Small intestine (tissue), 7 donors: ENCODE measurements at regions not wholly inside any gene's neighbourhood (a gene's known extent, or its start where the extent isn't known, plus 50 kb on each side); places are given as distances from the start of the nearest gene placed in this dataset.
"Not testable (repeated sequence)": the region's sequence is repeated elsewhere in the genome, so short reads cannot be mapped to it uniquely, and the experiment has no call there.

Source experiments
- DNase-seq, 2 donors: peaks; one replicate each; pipeline versions ENCODE4 v3.0.0 to v3.0.0-alpha.2; 2013
- FAIRE-seq: peaks from 2 replicates; lab custom pipeline; 2012; peaks lifted over from hg19 to GRCh38; lab: Jason Lieb, UNC
- H3K27ac ChIP-seq, 3 donors: one replicate each; pipeline ENCODE4 v1.5.1; 2013; ENCODE audit warnings: low read length in 2 of 3, mild to moderate bottlenecking in 2 of 3, control low read depth in 1 of 3, inconsistent platforms in 1 of 3, low read depth in 1 of 3, moderate library complexity in 1 of 3
- H3K27me3 ChIP-seq, 3 donors: one replicate each; pipeline ENCODE4 v1.6.1; 2013; ENCODE audit warnings: low read length in 3 of 3, inconsistent platforms in 1 of 3; ENCODE audit not compliant: control insufficient read depth in 3 of 3, insufficient read depth in 3 of 3
- H3K36me3 ChIP-seq, 3 donors: one replicate each; pipeline ENCODE4 v1.6.1; 2013; ENCODE audit warnings: low read length in 3 of 3, inconsistent platforms in 1 of 3, low read depth in 1 of 3, mild to moderate bottlenecking in 1 of 3, moderate library complexity in 1 of 3; ENCODE audit not compliant: control insufficient read depth in 3 of 3, insufficient read depth in 2 of 3
- H3K4me1 ChIP-seq, 3 donors: one replicate each; pipeline ENCODE4 v1.6.1; 2013; ENCODE audit warnings: low read length in 2 of 3, inconsistent platforms in 1 of 3, low read depth in 1 of 3, mild to moderate bottlenecking in 1 of 3, moderate library complexity in 1 of 3; ENCODE audit not compliant: control insufficient read depth in 3 of 3, insufficient read depth in 2 of 3
- H3K4me3 ChIP-seq, 3 donors: one replicate each; pipeline ENCODE4 v1.5.1; 2013; ENCODE audit warnings: low read length in 3 of 3, control low read depth in 1 of 3, inconsistent platforms in 1 of 3, low read depth in 1 of 3, mild to moderate bottlenecking in 1 of 3, moderate library complexity in 1 of 3
- H3K9me3 ChIP-seq, 2 donors: one replicate each; pipeline ENCODE4 v1.6.1; 2013; ENCODE audit warnings: low read depth in 1 of 2, low read length in 1 of 2; ENCODE audit not compliant: control insufficient read depth in 2 of 2, insufficient read depth in 1 of 2
- WGBS, 3 donors: extraction: QIAGEN DNeasy Blood & Tissue Kit; methylation state at CpG; one replicate each; pipeline ENCODE4 v1.1.7; 2013; 5-methylcytosine and 5-hydroxymethylcytosine counted together
- donor health status: healthy with polysubstance abuse.
- donor health status: control.
- donor health status: control.
- donor health status: Bipolar disorder and iron deficiency.
- donor health status: healthy.

DNA sequence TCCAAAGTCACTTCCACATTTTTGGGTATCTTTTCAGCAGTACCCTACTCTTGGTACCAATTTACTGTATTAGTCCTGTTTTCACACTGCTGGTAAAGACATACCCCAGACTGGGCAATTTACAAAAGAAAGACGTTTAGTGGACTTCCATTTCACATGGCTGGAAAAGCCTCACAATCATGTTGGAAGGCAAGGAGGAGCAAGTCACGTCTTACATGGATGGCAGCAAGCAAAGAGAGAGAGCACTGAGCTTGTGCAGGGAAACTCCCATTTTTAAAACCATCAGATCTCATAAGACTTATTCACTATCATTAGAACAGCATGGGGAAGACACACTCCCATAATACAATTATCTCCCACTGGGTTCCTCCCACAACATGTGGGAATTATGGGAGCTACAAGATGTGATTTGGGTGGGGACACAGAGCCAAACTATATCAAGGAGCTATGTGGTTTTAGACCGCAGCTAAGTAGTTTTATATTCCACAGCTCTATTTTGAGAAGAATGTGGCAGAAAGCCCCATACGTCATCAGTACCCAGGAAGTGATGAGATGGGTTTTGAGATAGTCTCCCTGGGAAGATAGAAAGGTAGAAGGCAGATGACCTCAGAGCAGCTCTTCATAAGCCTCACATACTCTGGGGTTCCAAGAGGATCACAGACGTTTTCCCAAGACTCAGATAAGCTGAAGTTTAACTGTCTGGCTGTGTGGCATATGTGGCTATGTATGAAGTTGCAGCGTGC is 96.3 kb downstream of the APIP start:
- H3K9me3 ChIP-seq: peaks cover 0 to 13% of the 10 kb centered on the region in 2 donors

DNA sequence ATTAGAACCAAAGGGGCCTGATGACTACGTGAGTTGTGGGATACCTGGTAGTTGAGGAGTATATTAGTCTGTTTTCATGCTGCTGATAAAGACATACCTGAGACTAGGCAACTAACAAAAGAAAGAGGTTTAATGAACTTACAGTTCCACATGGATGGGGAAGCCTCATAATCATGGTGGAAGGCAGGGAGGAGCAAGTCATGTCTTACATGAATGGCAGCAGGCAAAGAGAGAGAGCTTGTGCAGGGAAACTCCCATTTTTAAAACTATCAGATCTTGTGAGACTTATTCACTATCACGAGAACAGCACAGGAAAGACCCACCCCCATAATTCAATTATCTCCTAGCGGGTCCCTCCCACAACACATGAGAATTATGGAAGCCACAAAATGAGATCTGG is 98.4 kb downstream of the APIP start:
- H3K27me3 ChIP-seq, FAIRE-seq, H3K27ac ChIP-seq, H3K36me3 ChIP-seq, H3K4me3 ChIP-seq, DNase-seq, H3K4me1 ChIP-seq: not testable (repeated sequence)
- WGBS, 3 donors: 76 to 87% (median 84%) methylated on average over 3 of the region's 3 CpGs
- H3K9me3 ChIP-seq: peaks cover 0 to 13% of the 10 kb centered on the region in 2 donors

More for the DNA sequence above, 96.3 kb downstream of the APIP start:
- WGBS, 3 donors: 76 to 88% (median 76%) methylated on average over 6 of the region's 6 CpGs
- DNase-seq (no peak), FAIRE-seq (no peak)
- Histone ChIP-seq H3K4me3 (no peak overlapping the region), H3K4me1 (peaks cover 0 to 7% (median 0%) of the 10 kb centered on the region in 3 donors), H3K27me3 (no peaks in the 10 kb centered on the region), H3K36me3 (no peaks in the 10 kb centered on the region), H3K27ac (no peak overlapping the region)

DNA sequence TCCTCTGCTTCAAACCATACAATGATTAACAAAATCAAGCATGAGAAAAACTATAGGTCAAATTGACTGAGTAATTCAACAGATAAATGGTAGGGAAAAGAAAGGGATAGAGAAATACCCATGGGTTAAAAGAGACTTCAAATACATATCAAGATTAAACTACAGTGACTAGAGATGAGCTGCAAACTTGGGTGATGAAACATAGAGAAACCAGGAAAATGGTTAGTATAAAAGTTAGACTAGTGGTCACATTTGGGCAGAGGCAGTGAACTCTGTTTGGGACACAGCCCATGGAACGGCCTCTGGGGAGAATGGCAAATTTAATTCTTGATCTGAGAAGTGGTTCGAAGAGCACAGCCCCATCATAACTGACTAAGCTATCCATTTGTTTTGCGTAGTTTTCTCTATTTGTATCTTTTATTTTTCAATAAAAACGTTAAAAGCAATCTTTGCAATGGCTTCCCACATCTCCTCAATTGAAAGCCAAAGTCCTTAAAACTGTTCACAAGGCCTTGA is 99.4 kb downstream of the APIP start:
- WGBS, 3 donors: 84 to 92% (median 85%) methylated on average over 4 of the region's 4 CpGs
- Histone ChIP-seq H3K9me3 (peaks cover 0 to 20% of the 10 kb centered on the region in 2 donors), H3K4me3 (no peak overlapping the region), H3K4me1 (no peaks in the 10 kb centered on the region), H3K27ac (no peak overlapping the region), H3K27me3 (no peaks in the 10 kb centered on the region), H3K36me3 (no peaks in the 10 kb centered on the region)
- FAIRE-seq: no peak
- no peak for DNase-seq

DNA sequence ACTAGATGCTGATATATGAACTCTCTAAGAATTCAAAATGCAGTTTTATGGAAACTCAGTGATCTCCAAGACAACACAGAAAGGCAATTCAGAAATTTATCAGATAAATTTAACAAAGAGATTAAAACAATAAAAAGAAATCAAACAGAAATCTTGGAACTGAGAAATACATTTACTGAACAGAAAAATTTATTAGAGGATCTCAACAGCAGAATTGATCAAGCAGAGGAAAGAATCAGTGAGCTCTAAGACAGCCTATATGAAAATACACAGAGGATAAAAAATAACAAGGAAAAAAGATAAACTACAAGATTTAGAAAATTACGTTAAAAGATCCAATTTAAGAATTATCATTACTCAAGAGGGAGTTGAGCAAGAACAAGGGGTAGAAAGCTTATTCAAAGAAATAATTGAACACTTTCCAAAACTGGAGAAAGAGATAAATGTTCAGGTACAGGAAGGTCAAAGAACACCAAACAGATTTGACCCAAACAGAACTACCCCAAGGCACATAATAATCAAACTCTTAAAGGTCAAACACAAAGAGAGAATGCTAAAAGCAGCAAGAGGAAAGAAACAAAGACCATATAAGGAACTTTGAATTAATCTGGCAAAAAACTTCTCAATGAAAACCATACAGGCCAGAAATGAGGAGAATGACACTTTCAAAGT is 103.1 kb downstream of the APIP start:
- Histone ChIP-seq H3K36me3 (no peaks in the 10 kb centered on the region), H3K9me3 (peaks cover 0 to 13% of the 10 kb centered on the region in 2 donors), H3K4me1 (no peaks in the 10 kb centered on the region), H3K4me3 (no peak overlapping the region), H3K27me3 (no peaks in the 10 kb centered on the region), H3K27ac (no peak overlapping the region)
- FAIRE-seq (no peak), DNase-seq (no peak)
- 86 to 93% (median 91%) methylated on average over 1 of the region's 1 CpG for WGBS, 3 donors

GRCh38 chr11:34811858-34812257 is 104.3 kb downstream of the APIP start:
- Histone ChIP-seq H3K4me3 (no peak overlapping the region), H3K36me3 (no peaks in the 10 kb centered on the region), H3K27ac (no peak overlapping the region), H3K4me1 (no peaks in the 10 kb centered on the region), H3K27me3 (no peaks in the 10 kb centered on the region), H3K9me3 (peaks cover 0 to 7% of the 10 kb centered on the region in 2 donors)
- DNase-seq: no peak
- 81 to 88% (median 84%) methylated on average over 3 of the region's 3 CpGs for WGBS, 3 donors
- FAIRE-seq: no peak

DNA sequence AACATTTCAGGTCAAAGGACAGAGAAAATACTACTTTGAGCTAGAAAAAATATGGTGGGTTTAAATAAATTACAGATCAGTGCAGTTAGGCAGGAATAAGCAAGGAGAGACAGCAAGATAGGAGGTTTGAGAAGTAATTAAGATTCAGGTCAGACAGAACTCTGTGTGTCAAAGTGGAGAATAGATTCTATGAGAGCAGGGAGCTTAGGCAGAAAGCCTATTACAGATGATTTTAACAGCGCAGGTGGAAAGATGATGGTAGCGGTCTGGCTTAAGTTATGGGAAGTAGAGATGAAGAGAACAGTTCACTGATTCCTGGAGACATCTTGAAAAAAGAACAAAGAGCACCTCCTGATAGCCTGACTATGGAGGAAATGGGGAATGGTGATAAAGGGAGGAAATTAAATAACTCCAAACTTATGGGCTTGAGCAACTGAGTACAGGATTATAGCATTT is 106.0 kb downstream of the APIP start:
- H3K9me3 ChIP-seq: peaks cover 0 to 7% of the 10 kb centered on the region in 2 donors
- H3K27me3 ChIP-seq: no peaks in the 10 kb centered on the region
- DNase-seq: no peak
- H3K4me1 ChIP-seq: no peaks in the 10 kb centered on the region
- no peaks in the 10 kb centered on the region for H3K36me3 ChIP-seq
- H3K4me3 ChIP-seq: no peak overlapping the region
- WGBS, 3 donors: 95 to 97% (median 97%) methylated on average over 2 of the region's 2 CpGs
- FAIRE-seq: no peak
- no peak overlapping the region for H3K27ac ChIP-seq

GRCh38 chr11:34809191-34810106 is 106.7 kb downstream of the APIP start:
- H3K4me1 ChIP-seq: no peaks in the 10 kb centered on the region
- H3K9me3 ChIP-seq: peaks cover 0 to 7% of the 10 kb centered on the region in 2 donors
- no peak overlapping the region for H3K27ac ChIP-seq
- H3K36me3 ChIP-seq: no peaks in the 10 kb centered on the region
- no peak for DNase-seq
- no peak for FAIRE-seq
- 68 to 74% (median 69%) methylated on average over 2 of the region's 2 CpGs for WGBS, 3 donors
- H3K4me3 ChIP-seq: no peak overlapping the region
- H3K27me3 ChIP-seq: no peaks in the 10 kb centered on the region

DNA sequence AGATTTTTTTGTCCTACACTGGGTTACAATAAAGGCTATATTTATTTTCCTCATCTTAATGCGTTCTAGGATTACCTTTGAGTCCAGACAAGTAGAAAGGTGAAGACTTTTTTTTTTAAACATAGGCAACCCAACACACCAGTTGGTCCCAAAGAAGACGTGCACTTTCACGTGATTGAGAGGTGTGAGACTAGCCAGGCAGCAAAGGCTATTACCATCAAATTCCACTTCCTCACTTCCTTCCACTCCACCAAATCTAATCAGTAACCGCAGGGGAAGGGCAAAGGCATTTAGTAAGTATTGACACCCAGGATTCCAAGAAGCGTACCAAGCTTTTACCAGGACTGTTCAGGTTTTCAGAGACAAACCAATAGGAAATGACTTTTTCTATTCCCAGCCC is 109.3 kb downstream of the APIP start:
- Histone ChIP-seq H3K9me3 (peaks cover 0 to under 1% of the 10 kb centered on the region in 2 donors), H3K4me1 (no peaks in the 10 kb centered on the region), H3K36me3 (no peaks in the 10 kb centered on the region), H3K27me3 (no peaks in the 10 kb centered on the region), H3K27ac (no peak overlapping the region), H3K4me3 (no peak overlapping the region)
- DNase-seq (no peak), FAIRE-seq (no peak)
- 79 to 90% (median 88%) methylated on average over 5 of the region's 5 CpGs for WGBS, 3 donors
